ENCODE measurements at regions not wholly inside any gene's neighbourhood (a gene's known extent, or its start where the extent isn't known, plus 50 kb on each side); places are given as distances from the start of the nearest gene placed in this dataset.
A peak's percentile ranks its signal among the peaks of the same experiment; 100 is the strongest.
"Not testable (repeated sequence)": the region's sequence is repeated elsewhere in the genome, so short reads cannot be mapped to it uniquely, and the experiment has no call there.

DNA sequence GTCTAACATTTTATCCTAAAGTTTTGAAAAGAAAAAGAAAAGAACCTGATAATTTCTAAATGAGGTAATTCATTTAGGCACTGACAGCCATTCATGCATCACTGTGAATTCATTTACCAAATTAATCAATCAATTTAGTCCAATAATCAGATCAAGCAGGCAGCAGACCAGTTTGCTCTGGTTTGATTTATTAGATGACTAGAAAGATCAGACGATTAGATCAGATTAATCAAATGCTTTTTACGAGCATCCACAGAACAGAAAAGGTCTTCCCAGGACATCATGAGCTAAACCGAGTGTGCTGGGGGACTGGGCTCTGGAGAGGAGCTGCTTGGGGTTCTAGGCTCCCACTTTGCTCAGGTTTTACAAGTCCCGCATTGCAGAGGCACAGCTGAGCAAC, 226.5 kb upstream of the MYO3A start:
- in situ Hi-C loops (cut with HindIII; ENCODE audit: low sequenced_read_pairs): no loop called here
- DNase-seq (ENCODE audit: low spot score): no peak

GRCh38 chr10:25707976-25708671, 225.9 kb upstream of the MYO3A start:
- in situ Hi-C loops (cut with HindIII; ENCODE audit: low sequenced_read_pairs): no loop called here
- DNase-seq (ENCODE audit: low spot score): no peak

DNA sequence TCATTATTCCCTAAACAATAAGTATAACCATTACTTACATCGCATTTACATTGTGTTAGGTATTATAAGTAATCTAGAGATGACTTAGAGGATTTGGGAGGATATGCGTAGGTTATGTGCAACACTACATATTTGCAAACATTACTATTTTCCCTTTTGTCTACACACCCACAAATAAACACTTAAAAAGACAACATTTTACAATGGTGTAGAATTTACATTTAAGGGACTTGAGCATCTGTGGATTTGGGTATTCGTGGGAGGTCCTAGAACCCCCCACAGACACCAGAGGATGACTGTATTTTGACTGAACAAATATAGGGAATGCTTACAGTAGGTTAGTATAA, 220.2 kb upstream of the MYO3A start:
- no peak for DNase-seq (ENCODE audit: low spot score)
- in situ Hi-C loops (cut with HindIII; ENCODE audit: low sequenced_read_pairs): no loop called here

GRCh38 chr10:25724241-25724640, 209.8 kb upstream of the MYO3A start:
- in situ Hi-C loops (cut with HindIII; ENCODE audit: low sequenced_read_pairs): no loop called here
- no peak for DNase-seq (ENCODE audit: low spot score)

- DNase-seq (ENCODE audit: low spot score): peak; percentile 78
- in situ Hi-C loops (cut with HindIII; ENCODE audit: low sequenced_read_pairs): no loop called here
Observed at GRCh38 chr10:25725917-25726716, 207.9 kb upstream of the MYO3A start.

- no peak for DNase-seq (ENCODE audit: low spot score)
- in situ Hi-C loops (cut with HindIII; ENCODE audit: low sequenced_read_pairs): no loop called here
Observed at GRCh38 chr10:25738776-25739175, 195.3 kb upstream of the MYO3A start.

DNA sequence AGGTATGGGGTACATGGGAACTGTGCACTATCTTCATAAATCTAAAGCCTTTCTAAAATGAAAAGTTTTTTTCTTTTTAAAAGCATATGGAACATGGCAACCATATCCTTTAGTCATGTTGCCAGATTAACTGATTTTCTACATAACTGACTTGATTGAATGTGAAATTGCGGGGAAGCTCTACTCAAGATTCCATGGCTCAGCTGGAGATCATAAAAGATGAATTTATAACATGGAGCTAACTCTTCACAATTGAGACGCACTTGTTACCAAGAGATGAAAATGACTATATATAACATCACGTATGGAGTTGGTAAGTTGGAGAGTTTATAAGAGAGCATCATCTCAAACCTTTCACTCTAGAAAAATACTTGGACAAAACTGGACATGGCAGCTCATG, 190.2 kb upstream of the MYO3A start:
- no peak for DNase-seq (ENCODE audit: low spot score)
- in situ Hi-C loops (cut with HindIII; ENCODE audit: low sequenced_read_pairs): no loop called here

- no peak for DNase-seq (ENCODE audit: low spot score)
- in situ Hi-C loops (cut with HindIII; ENCODE audit: low sequenced_read_pairs): no loop called here
Observed at GRCh38 chr10:25744574-25744973, 189.5 kb upstream of the MYO3A start.

DNA sequence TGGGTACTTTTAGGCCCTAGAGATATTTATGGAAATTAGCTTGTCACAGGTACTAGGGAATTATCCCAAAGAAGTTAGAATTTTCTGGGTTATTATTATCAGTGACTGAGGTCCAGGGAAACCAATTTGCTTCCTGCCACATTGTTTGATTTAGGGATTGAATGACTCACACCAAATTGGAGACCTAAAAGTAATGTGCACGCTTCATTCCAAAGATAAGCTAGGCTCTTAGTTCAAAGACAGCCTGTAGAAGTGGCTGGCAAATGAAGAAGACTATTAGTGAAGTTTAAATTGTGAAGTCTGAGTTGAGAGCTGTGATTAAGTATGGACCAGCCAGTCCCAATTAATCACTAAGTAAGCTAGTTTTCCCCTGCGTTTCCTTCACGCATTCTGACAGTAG, 188.1 kb upstream of the MYO3A start:
- in situ Hi-C loops (cut with HindIII; ENCODE audit: low sequenced_read_pairs): no loop called here
- DNase-seq (ENCODE audit: low spot score): no peak

- DNase-seq (ENCODE audit: low spot score): no peak
- in situ Hi-C loops (cut with HindIII; ENCODE audit: low sequenced_read_pairs): no loop called here
Observed at GRCh38 chr10:25747084-25747483, 186.9 kb upstream of the MYO3A start.

GRCh38 chr10:25748509-25748908, 185.5 kb upstream of the MYO3A start:
- in situ Hi-C loops (cut with HindIII; ENCODE audit: low sequenced_read_pairs): no loop called here
- no peak for DNase-seq (ENCODE audit: low spot score)

GRCh38 chr10:25753776-25754175, 180.3 kb upstream of the MYO3A start:
- in situ Hi-C loops (cut with HindIII; ENCODE audit: low sequenced_read_pairs): no loop called here
- DNase-seq (ENCODE audit: low spot score): no peak

GRCh38 chr10:25755874-25756273, 178.2 kb upstream of the MYO3A start:
- DNase-seq (ENCODE audit: low spot score); in situ Hi-C loops (cut with HindIII; ENCODE audit: low sequenced_read_pairs): not testable (repeated sequence)

GRCh38 chr10:25756784-25757183, 177.2 kb upstream of the MYO3A start:
- in situ Hi-C loops (cut with HindIII; ENCODE audit: low sequenced_read_pairs): no loop called here

GRCh38 chr10:25758041-25758457, 176.0 kb upstream of the MYO3A start:
- in situ Hi-C loops (cut with HindIII; ENCODE audit: low sequenced_read_pairs): no loop called here
- DNase-seq (ENCODE audit: low spot score): peak; percentile 51

More at GRCh38 chr10:25756784-25757183, 177.2 kb upstream of the MYO3A start:
- no peak for DNase-seq (ENCODE audit: low spot score)

DNA sequence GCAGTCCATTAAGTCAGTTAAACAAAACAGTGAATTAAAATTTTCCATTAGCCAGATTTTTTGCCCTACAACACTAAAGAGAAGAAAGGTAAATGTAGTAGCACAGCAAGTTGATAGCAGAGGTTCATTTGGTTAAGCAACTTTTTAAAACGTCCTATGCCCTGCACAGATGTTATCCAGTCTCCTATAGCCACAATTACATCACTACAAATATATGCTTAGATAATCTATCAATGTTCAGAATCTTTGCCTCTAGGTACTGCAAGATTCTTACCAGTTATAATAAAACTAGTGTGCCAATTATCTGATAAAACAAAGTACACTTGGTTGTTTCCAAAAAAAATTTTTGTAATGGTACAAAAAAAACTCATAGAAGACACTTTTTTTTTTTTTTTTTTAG, 175.5 kb upstream of the MYO3A start:
- in situ Hi-C loops (cut with HindIII; ENCODE audit: low sequenced_read_pairs): no loop called here
- DNase-seq (ENCODE audit: low spot score): no peak

DNA sequence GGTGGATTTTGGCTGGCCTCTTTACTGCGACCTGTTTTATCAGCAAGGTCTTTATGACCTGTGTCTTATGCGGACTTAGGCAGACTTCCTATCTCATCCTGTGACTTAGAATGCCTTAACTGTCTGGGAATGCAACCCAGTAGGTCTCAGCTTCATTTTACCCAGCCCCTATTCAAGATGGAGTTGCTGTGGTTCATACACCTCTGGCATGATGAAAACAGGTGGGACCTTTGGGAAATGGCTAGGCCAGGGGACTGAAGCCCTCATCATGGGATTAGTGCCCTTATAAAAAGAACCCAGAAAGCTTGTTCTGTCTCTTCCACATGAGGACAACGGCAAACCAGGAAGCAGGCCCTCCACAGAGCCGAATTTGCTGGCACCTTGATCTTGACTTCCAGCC, 172.1 kb upstream of the MYO3A start:
- in situ Hi-C loops (cut with HindIII; ENCODE audit: low sequenced_read_pairs): no loop called here
- no peak for DNase-seq (ENCODE audit: low spot score)

DNA sequence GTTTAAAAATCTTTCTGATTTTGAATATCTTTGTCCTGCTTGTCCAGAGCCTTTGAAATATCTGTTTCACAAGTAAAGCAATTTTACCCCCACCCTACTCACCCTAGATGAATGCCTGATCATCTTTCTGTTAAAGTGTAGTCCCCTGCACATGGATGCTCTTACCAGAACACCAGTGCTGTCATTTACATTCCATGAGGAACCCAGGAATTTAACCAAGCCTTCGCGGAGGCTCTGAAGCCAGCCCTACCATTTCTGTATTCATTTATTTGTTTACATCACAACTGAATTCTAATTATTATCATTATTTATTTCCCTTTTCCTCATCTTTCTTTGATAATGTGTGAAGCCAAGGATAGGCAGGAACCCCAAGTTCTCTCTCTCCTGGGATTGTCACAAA, 167.8 kb upstream of the MYO3A start:
- in situ Hi-C loops (cut with HindIII; ENCODE audit: low sequenced_read_pairs): no loop called here
- no peak for DNase-seq (ENCODE audit: low spot score)

DNA sequence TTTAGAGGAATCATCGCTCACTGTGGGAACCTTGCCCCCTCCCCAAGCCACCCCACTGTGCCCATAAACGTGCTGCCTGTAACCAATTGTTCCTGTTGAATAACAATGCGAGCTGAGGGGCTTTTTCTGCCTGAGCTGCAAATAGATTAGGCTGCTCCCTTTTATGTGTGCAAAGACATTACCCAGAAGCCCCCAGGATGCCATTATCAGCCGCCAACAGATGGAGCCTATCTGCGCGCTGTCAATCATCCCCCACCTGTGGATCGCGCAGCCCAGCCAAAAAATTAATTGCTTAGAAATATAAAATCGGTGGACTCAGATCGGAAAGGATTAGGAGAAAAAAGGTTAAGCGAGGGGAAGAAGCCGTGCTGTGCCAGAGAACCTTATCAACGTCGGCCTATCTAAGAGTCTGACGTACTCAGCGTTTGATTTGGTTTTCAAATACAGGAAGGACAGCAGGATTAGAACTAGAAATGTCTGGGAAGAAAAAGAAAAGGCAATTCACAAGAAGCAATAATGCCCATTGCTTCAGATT, 167.3 kb upstream of the MYO3A start:
- no peak for DNase-seq (ENCODE audit: low spot score)
- in situ Hi-C loops (cut with HindIII; ENCODE audit: low sequenced_read_pairs): no loop called here

- no peak for DNase-seq (ENCODE audit: low spot score)
- in situ Hi-C loops (cut with HindIII; ENCODE audit: low sequenced_read_pairs): no loop called here
Observed at GRCh38 chr10:25768167-25768566, 165.9 kb upstream of the MYO3A start.

GRCh38 chr10:25778646-25779045, 155.4 kb upstream of the MYO3A start:
- in situ Hi-C loops (cut with HindIII; ENCODE audit: low sequenced_read_pairs): no loop called here
- DNase-seq (ENCODE audit: low spot score): no peak

All from G401 (cell line).